ENCODE measurements at regions not wholly inside any gene's neighbourhood (a gene's known extent, or its start where the extent isn't known, plus 50 kb on each side); places are given as distances from the start of the nearest gene placed in this dataset.

DNA sequence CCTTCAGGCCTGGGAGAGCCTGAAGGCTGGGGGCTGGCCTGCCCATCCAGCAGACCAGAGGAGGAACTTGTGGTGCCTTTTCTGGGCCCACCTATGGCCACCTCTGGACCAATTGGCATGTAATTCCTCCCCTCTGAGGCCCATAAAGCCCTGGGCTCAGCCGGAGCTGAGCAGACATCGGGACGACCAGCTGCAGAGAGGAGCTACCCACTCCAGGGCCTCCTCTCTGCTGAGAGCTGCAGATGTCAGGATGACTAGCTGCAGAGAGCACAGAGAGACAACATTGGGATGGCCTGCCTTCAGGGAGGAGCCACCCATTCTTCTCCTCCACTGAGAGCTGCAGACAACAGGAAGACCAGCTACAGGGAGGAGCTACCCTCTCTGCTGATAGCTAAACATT, 370.1 kb downstream of the CD83 start:
- no TSS peak for BruUV-seq (replicated peaks)
- no peak for DNase-seq (ENCODE audit: low spot score)
- no peaks in the 10 kb centered on the region for H3K79me2 ChIP-seq (ENCODE audit: insufficient read depth, low read depth, low read length)
- ChIA-PET POLR2A (no interaction called here), CTCF (ENCODE audit: unreplicated experiment) (no interaction called here)
- intact Hi-C loops (cut with micrococcal nuclease; ENCODE audit: unreplicated experiment), result no loop called here
- H3K4me1 ChIP-seq (ENCODE audit: insufficient read depth, low read length, poor library complexity, severe bottlenecking), result no peaks in the 10 kb centered on the region
- no peaks in the 10 kb centered on the region; the same call in 1 of the 2 replicates for H3K9me2 ChIP-seq (ENCODE audit: insufficient read depth, low read length)
- H3K4me2 ChIP-seq (ENCODE audit: low read length), result no peak overlapping the region
- H3K4me3 ChIP-seq (ENCODE audit: low read depth, low read length, poor library complexity, severe bottlenecking), result no peak overlapping the region
- TF ChIP-seq EZH2phosphoT487 (IDR thresholded peaks at IDR 0.05; ENCODE audit: borderline replicate concordance, low read depth, low read length), result no peak
- no peak for TF ChIP-seq CTCF (conservative IDR thresholded peaks at IDR 0.05; ENCODE audit: low read length)
- H3K27ac ChIP-seq (ENCODE audit: low read depth, low read length, poor library complexity, severe bottlenecking), result no peak overlapping the region
- H3K36me3 ChIP-seq (ENCODE audit: insufficient read depth, low read length), result no peaks in the 10 kb centered on the region
- no peak overlapping the region for H2AFZ ChIP-seq (ENCODE audit: low read length)
- H4K20me1 ChIP-seq (ENCODE audit: insufficient read depth, low read length), result no peaks in the 10 kb centered on the region
- peaks cover 5% of the 10 kb centered on the region; the same call in 1 of the 2 replicates for H3K9me3 ChIP-seq (ENCODE audit: low read length)

DNA sequence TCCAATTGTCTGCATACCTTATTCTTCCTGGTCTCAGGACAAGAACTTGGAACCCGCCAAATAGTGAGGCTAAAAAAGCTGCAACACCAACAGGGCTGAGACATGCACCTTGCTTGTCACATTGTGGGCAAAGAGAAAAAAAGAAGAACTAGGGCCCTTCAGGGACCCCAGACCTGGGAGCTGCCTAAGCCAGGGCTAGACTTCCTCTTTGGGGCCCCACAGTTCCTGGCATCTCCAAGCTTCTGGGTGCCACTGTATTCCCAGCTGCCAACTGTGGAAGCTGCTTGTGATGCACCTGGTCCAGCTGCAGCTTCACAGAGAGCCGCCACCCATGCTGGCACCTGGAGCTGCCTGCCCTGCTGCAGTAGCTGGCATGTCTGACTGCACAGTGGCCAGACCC, 370.6 kb downstream of the CD83 start:
- Histone ChIP-seq H3K9me3 (ENCODE audit: low read length) (peaks cover 5% of the 10 kb centered on the region; the same call in 1 of the 2 replicates), H3K36me3 (ENCODE audit: insufficient read depth, low read length) (no peaks in the 10 kb centered on the region), H2AFZ (ENCODE audit: low read length) (no peak overlapping the region), H3K4me2 (ENCODE audit: low read length) (no peak overlapping the region), H3K9me2 (ENCODE audit: insufficient read depth, low read length) (no peaks in the 10 kb centered on the region; the same call in 1 of the 2 replicates), H4K20me1 (ENCODE audit: insufficient read depth, low read length) (no peaks in the 10 kb centered on the region), H3K27ac (ENCODE audit: low read depth, low read length, poor library complexity, severe bottlenecking) (no peak overlapping the region), H3K79me2 (ENCODE audit: insufficient read depth, low read depth, low read length) (no peaks in the 10 kb centered on the region), H3K4me3 (ENCODE audit: low read depth, low read length, poor library complexity, severe bottlenecking) (no peak overlapping the region), H3K4me1 (ENCODE audit: insufficient read depth, low read length, poor library complexity, severe bottlenecking) (no peaks in the 10 kb centered on the region)
- ChIA-PET POLR2A (interaction anchor here (1.0 kb wide), 1 partner anchor 16 kb away, joined by 3 read pairs; no protein-coding TSS in a partner anchor), CTCF (ENCODE audit: unreplicated experiment) (no interaction called here)
- no TSS peak for BruUV-seq (replicated peaks)
- no peak for TF ChIP-seq CTCF (conservative IDR thresholded peaks at IDR 0.05; ENCODE audit: low read length)
- TF ChIP-seq EZH2phosphoT487 (IDR thresholded peaks at IDR 0.05; ENCODE audit: borderline replicate concordance, low read depth, low read length), result no peak
- no peak for DNase-seq (ENCODE audit: low spot score)
- intact Hi-C loops (cut with micrococcal nuclease; ENCODE audit: unreplicated experiment), result no loop called here

- H2AFZ ChIP-seq (ENCODE audit: low read length), result no peak overlapping the region
- intact Hi-C loops (cut with micrococcal nuclease; ENCODE audit: unreplicated experiment), result no loop called here
- H3K36me3 ChIP-seq (ENCODE audit: insufficient read depth, low read length), result no peaks in the 10 kb centered on the region
- H3K79me2 ChIP-seq (ENCODE audit: insufficient read depth, low read depth, low read length), result no peaks in the 10 kb centered on the region
- no peaks in the 10 kb centered on the region for H3K4me1 ChIP-seq (ENCODE audit: insufficient read depth, low read length, poor library complexity, severe bottlenecking)
- BruUV-seq (replicated peaks), result no TSS peak
- POLR2A ChIA-PET, result no interaction called here
- no peaks in the 10 kb centered on the region for H4K20me1 ChIP-seq (ENCODE audit: insufficient read depth, low read length)
- CTCF ChIA-PET (ENCODE audit: unreplicated experiment), result no interaction called here
- no peak overlapping the region for H3K4me3 ChIP-seq (ENCODE audit: low read depth, low read length, poor library complexity, severe bottlenecking)
- no peak for TF ChIP-seq EZH2phosphoT487 (IDR thresholded peaks at IDR 0.05; ENCODE audit: borderline replicate concordance, low read depth, low read length)
- TF ChIP-seq CTCF (conservative IDR thresholded peaks at IDR 0.05; ENCODE audit: low read length), result no peak
- no peak for DNase-seq (ENCODE audit: low spot score)
- H3K27ac ChIP-seq (ENCODE audit: low read depth, low read length, poor library complexity, severe bottlenecking), result no peak overlapping the region
- H3K4me2 ChIP-seq (ENCODE audit: low read length), result no peak overlapping the region
- H3K9me2 ChIP-seq (ENCODE audit: insufficient read depth, low read length), result no peaks in the 10 kb centered on the region; the same call in 1 of the 2 replicates
- peaks cover 5% of the 10 kb centered on the region; the same call in 1 of the 2 replicates for H3K9me3 ChIP-seq (ENCODE audit: low read length)
Observed at GRCh38 chr6:14489445-14489844, 371.9 kb downstream of the CD83 start.
